ENCODE measurements at regions not wholly inside any gene's neighbourhood (a gene's known extent, or its start where the extent isn't known, plus 50 kb on each side); places are given as distances from the start of the nearest gene placed in this dataset.

DNA sequence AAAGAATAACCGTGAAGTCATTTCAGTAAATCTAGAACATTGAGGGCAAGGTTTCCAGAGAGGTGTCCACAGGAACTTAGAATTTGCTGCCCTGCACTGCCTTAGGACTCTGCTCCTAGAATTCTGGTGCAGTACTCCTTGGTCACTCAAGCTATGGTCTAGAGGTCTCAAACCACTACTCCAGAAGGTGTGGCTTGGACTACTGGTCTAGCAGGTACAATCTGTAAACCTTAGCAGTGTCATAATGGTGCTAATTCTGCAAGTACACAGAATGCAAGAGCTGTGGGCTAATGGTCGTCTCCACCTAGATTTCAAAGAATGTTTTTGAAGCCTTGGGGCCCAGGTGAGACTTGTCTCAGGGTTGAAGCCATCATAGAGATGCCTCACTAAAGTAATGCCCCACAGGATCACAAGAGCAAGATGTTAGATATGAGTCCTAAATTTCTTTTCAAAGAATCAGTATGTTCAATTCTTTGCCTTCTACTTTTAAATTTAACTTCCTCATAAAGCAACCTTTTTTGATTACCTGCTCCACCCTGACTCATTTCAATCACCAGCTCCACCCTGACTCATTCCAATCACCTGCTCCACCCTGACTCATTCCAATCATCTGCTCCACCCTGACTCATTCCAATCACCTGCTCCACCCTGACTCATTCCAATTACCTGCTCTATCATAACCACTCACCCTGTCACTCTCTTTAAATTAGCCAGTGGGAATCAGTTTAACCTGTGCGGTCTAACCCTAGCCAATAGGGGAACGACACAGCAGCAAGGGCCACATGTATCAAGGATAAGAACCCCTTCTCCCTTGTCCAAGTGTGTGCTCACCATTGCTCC lies 1111.8 kb upstream of the ACO1 start:
- no peak overlapping the region for H3K9ac ChIP-seq (replicated peaks in 1 of 4; ENCODE audit: extremely low read depth in 1 of 4, low read depth in 3 of 4, low read length in 3 of 4)
- no peak overlapping the region for H3K4ac ChIP-seq (replicated peaks; ENCODE audit: insufficient read length, low read depth, low read length)
- no peak overlapping the region for H2BK12ac ChIP-seq (ENCODE audit: low read depth, low read length)
- no peaks in the 10 kb centered on the region for H3K36me3 ChIP-seq (ENCODE audit: control insufficient read depth in 2 of 4, insufficient read depth in 4 of 4, low read length in 3 of 4)
- no peak overlapping the region for H2BK120ac ChIP-seq (replicated peaks; ENCODE audit: low read depth, low read length)
- H3K79me2 ChIP-seq (ENCODE audit: control insufficient read depth in 1 of 2, insufficient read depth in 2 of 2, low read length in 2 of 2) = no peaks in the 10 kb centered on the region
- no peak overlapping the region for H4K5ac ChIP-seq (ENCODE audit: insufficient read length, low read depth, low read length)
- FAIRE-seq (no peak), DNase-seq (ENCODE audit: low read depth in 1 of 2, low spot score in 2 of 2) (no peak)
- no peak overlapping the region for H3K14ac ChIP-seq (ENCODE audit: insufficient read length)
- no peaks in the 10 kb centered on the region for H3K9me3 ChIP-seq (ENCODE audit: insufficient read depth in 2 of 2, low read depth in 1 of 2, low read length in 1 of 2)
- H4K91ac ChIP-seq (replicated peaks; ENCODE audit: insufficient read length, low read length) = no peak overlapping the region
- no peak overlapping the region for H2BK20ac ChIP-seq (ENCODE audit: low read length)
- no peak overlapping the region for H3K23ac ChIP-seq (ENCODE audit: insufficient read length)
- no peaks in the 10 kb centered on the region for H4K20me1 ChIP-seq (replicated peaks in 1 of 2; ENCODE audit: control insufficient read depth in 1 of 2, insufficient read depth in 2 of 2, low read length in 2 of 2)
- H2AFZ ChIP-seq (ENCODE audit: low read length) = no peak overlapping the region
- H3K4me3 ChIP-seq (ENCODE audit: extremely low read depth in 1 of 4, insufficient read depth in 2 of 4, low read depth in 3 of 4, low read length in 4 of 4) = no peak overlapping the region
- H3K27me3 ChIP-seq (replicated peaks in 1 of 4; ENCODE audit: control insufficient read depth in 3 of 4, extremely low read depth in 1 of 4, insufficient read depth in 3 of 4, low read length in 3 of 4) = no peaks in the 10 kb centered on the region
- no peak overlapping the region for H4K8ac ChIP-seq (ENCODE audit: extremely low read depth, insufficient read depth, low read length)
- TF ChIP-seq SAP30 (IDR thresholded peaks at IDR 0.05; ENCODE audit: insufficient read depth, insufficient replicate concordance, low read length) (no peak), FOSL1 (IDR thresholded peaks at IDR 0.05; ENCODE audit: insufficient read depth, low read depth, low read length) (no peak)
- no peak overlapping the region for H3K18ac ChIP-seq (ENCODE audit: extremely low read depth, low read length)
- H3K27ac ChIP-seq (ENCODE audit: low read depth, low read length) = no peak overlapping the region
- no peaks in the 10 kb centered on the region for H3K79me1 ChIP-seq (ENCODE audit: low read depth, low read length)
- H3K23me2 ChIP-seq (ENCODE audit: low read depth, low read length) = no peaks in the 10 kb centered on the region
- CTCF ChIA-PET (ENCODE audit: partially characterized antibody) = interaction anchor here (1.1 kb wide), 1 partner anchor 9 kb away, joined by 4 read pairs; no protein-coding TSS in a partner anchor
- POLR2A ChIA-PET (ENCODE audit: partially characterized antibody) = no interaction called here
- no peak overlapping the region for H2BK15ac ChIP-seq (ENCODE audit: low read length)
- 92% methylated on average over 4 of the region's 4 CpGs; no CpG with 5 or more reads in 1 of the 2 experiments for WGBS, 2 experiments (ENCODE audit: extremely low coverage in 1 of 2, insufficient coverage in 1 of 2, insufficient read length in 1 of 2, insufficient replicate concordance in 2 of 2, low coverage in 1 of 2, low lambda C conversion rate in 2 of 2, missing lambda C conversion rate in 1 of 2)
- no peaks in the 10 kb centered on the region for H3K4me1 ChIP-seq (replicated peaks in 1 of 4; ENCODE audit: control insufficient read depth in 3 of 4, insufficient read depth in 4 of 4, low read length in 3 of 4)
- H2BK5ac ChIP-seq (ENCODE audit: low read depth, low read length) = no peak overlapping the region
- no peak overlapping the region for H3K56ac ChIP-seq (replicated peaks; ENCODE audit: insufficient read length, low read depth, low read length)
- no peak overlapping the region for H3K4me2 ChIP-seq (ENCODE audit: insufficient read depth in 1 of 2, low read depth in 2 of 2, low read length in 2 of 2)
- no peak overlapping the region for H2AK5ac ChIP-seq (ENCODE audit: low read depth, low read length)
